SK-N-MC (cell line): ENCODE measurements at regions not wholly inside any gene's neighbourhood (a gene's known extent, or its start where the extent isn't known, plus 50 kb on each side); places are given as distances from the start of the nearest gene placed in this dataset.

Source experiments
- DNase-seq: peaks from one replicate; pipeline ENCODE4 v3.0.0-alpha.2; 2011; ENCODE audit warnings: low read depth, low spot score
- H3K27ac ChIP-seq: fragments of 200-600 bp; sonication (generic); 2 replicates; pipeline ENCODE4 v1.5.1; 2016; ENCODE audit warnings: mixed run types
- H3K36me3 ChIP-seq: fragments of 200-600 bp; sonication (generic); 2 replicates; pipeline ENCODE4 v1.6.1; 2017; ENCODE audit warnings: antibody characterized with exemption, low read length, mixed read lengths; ENCODE audit not compliant: insufficient read depth
- H3K4me3 ChIP-seq: fragments of 200-600 bp; sonication (generic); 2 replicates; pipeline ENCODE4 v1.5.1; 2016
- H3K9ac ChIP-seq: fragments of 200-600 bp; sonication (generic); 2 replicates; pipeline ENCODE4 v1.8.0; 2017; ENCODE audit warnings: mixed run types, mixed read lengths; ENCODE audit not compliant: insufficient read length
- H3K9me3 ChIP-seq: fragments of 200-600 bp; sonication (generic); 2 replicates; pipeline ENCODE4 v1.6.1; 2017; ENCODE audit warnings: low read depth, mild to moderate bottlenecking, antibody characterized with exemption, low read length, moderate library complexity, mixed read lengths
- EZH2 ChIP-seq: fragments of 200-600 bp; sonication (generic); IDR thresholded peaks from one replicate; pipeline ENCODE4 v1.6.1; 2017; ENCODE audit warnings: antibody characterized with exemption
- FOXP2 ChIP-seq: optimal IDR thresholded peaks from 2 replicates; pipeline ENCODE3; 2011; ENCODE audit warnings: mild to moderate bottlenecking, moderate library complexity; ENCODE audit not compliant: insufficient read depth; ENCODE audit errors: extremely low read length, control extremely low read depth
- POLR2AphosphoS5 ChIP-seq: IDR thresholded peaks from 2 replicates; pipeline ENCODE4 v1.6.1; 2012; ENCODE audit warnings: mild to moderate bottlenecking, low read depth, low read length, borderline replicate concordance

GRCh38 chr16:86088816-86089215, 189.9 kb downstream of the IRF8 start:
- H3K9ac ChIP-seq, result no peak overlapping the region
- H3K9me3 ChIP-seq, result no peaks in the 10 kb centered on the region
- H3K27ac ChIP-seq, result no peak overlapping the region
- DNase-seq, result no peak
- no peak overlapping the region for H3K4me3 ChIP-seq
- TF ChIP-seq POLR2AphosphoS5, result no peak
- no peak for TF ChIP-seq FOXP2
- no peak for TF ChIP-seq EZH2
- no peaks in the 10 kb centered on the region for H3K36me3 ChIP-seq

- Histone ChIP-seq H3K27ac (no peak overlapping the region), H3K4me3 (no peak overlapping the region), H3K36me3 (no peaks in the 10 kb centered on the region), H3K9me3 (no peaks in the 10 kb centered on the region), H3K9ac (no peak overlapping the region)
- no peak for DNase-seq
- TF ChIP-seq POLR2AphosphoS5 (no peak), FOXP2 (no peak), EZH2 (no peak)
Observed at GRCh38 chr16:86089334-86089900, 190.5 kb downstream of the IRF8 start.

GRCh38 chr16:86089991-86090390, 191.0 kb downstream of the IRF8 start:
- H3K9me3 ChIP-seq, result no peaks in the 10 kb centered on the region
- no peak overlapping the region for H3K9ac ChIP-seq
- H3K27ac ChIP-seq, result no peak overlapping the region
- TF ChIP-seq EZH2 (no peak), POLR2AphosphoS5 (no peak), FOXP2 (no peak)
- no peaks in the 10 kb centered on the region for H3K36me3 ChIP-seq
- H3K4me3 ChIP-seq, result no peak overlapping the region
- DNase-seq, result no peak

- H3K9me3 ChIP-seq, result no peaks in the 10 kb centered on the region
- H3K4me3 ChIP-seq, result no peak overlapping the region
- no peak overlapping the region for H3K27ac ChIP-seq
- TF ChIP-seq FOXP2 (no peak), EZH2 (no peak), POLR2AphosphoS5 (no peak)
- no peak overlapping the region for H3K9ac ChIP-seq
- DNase-seq, result no peak
- H3K36me3 ChIP-seq, result no peaks in the 10 kb centered on the region
Observed at GRCh38 chr16:86090461-86091170, 191.7 kb downstream of the IRF8 start.

GRCh38 chr16:86091976-86092375, 193.0 kb downstream of the IRF8 start:
- H3K9ac ChIP-seq, result no peak overlapping the region
- no peak for TF ChIP-seq POLR2AphosphoS5
- no peak for TF ChIP-seq EZH2
- no peak for TF ChIP-seq FOXP2
- H3K27ac ChIP-seq, result no peak overlapping the region
- no peaks in the 10 kb centered on the region for H3K36me3 ChIP-seq
- DNase-seq, result no peak
- no peak overlapping the region for H3K4me3 ChIP-seq
- H3K9me3 ChIP-seq, result no peaks in the 10 kb centered on the region

- no peak for DNase-seq
- H3K9ac ChIP-seq, result no peak overlapping the region
- H3K36me3 ChIP-seq, result no peaks in the 10 kb centered on the region
- no peak overlapping the region for H3K4me3 ChIP-seq
- H3K27ac ChIP-seq, result no peak overlapping the region
- H3K9me3 ChIP-seq, result no peaks in the 10 kb centered on the region
- TF ChIP-seq EZH2 (no peak), FOXP2 (no peak), POLR2AphosphoS5 (no peak)
Observed at GRCh38 chr16:86092586-86093480, 193.9 kb downstream of the IRF8 start.

GRCh38 chr16:86093801-86094750, 195.1 kb downstream of the IRF8 start:
- no peak for DNase-seq
- no peak for TF ChIP-seq EZH2
- TF ChIP-seq POLR2AphosphoS5, result no peak
- TF ChIP-seq FOXP2, result no peak
- H3K9ac ChIP-seq, result no peak overlapping the region
- H3K9me3 ChIP-seq, result no peaks in the 10 kb centered on the region
- H3K4me3 ChIP-seq, result no peak overlapping the region
- no peak overlapping the region for H3K27ac ChIP-seq
- no peaks in the 10 kb centered on the region for H3K36me3 ChIP-seq
